ENCODE measurements at regions not wholly inside any gene's neighbourhood (a gene's known extent, or its start where the extent isn't known, plus 50 kb on each side); places are given as distances from the start of the nearest gene placed in this dataset.

DNA sequence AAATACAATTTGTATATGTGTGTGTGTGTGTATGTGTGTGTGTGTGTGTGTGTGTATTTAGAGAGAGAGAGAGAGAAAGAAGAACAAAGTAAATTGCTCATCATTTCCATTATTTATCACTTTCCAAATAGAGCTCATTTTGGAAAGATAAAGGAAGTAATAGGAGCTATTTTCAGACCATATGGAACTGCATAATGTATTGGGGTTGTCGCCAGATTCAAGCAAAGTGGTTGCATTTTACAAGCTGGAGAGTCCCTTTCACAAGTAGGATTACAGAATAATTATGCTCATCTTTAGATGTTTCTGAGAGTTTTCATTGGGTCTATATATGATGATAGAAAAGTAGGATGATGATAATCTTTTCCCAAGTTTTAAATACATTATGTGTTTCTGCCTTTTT is 842.7 kb upstream of the SLC10A2 start:
- no peaks in the 10 kb centered on the region for H3K36me3 Mint-ChIP-seq
- no peaks in the 10 kb centered on the region for H3K36me3 ChIP-seq (ENCODE audit: control insufficient read depth in 2 of 2, extremely low read depth in 1 of 2, insufficient read depth in 1 of 2, low read length in 1 of 2)
- H3K4me1 Mint-ChIP-seq = no peaks in the 10 kb centered on the region
- H3K4me1 ChIP-seq (ENCODE audit: control insufficient read depth in 1 of 2, extremely low read depth in 1 of 2, insufficient read depth in 2 of 2, low read length in 2 of 2) = no peaks in the 10 kb centered on the region
- no peak overlapping the region for H3K4me3 ChIP-seq (ENCODE audit: control insufficient read depth in 1 of 2, extremely low read depth in 1 of 2, low read length in 1 of 2)
- H3K27me3 Mint-ChIP-seq = no peaks in the 10 kb centered on the region
- no peak overlapping the region for H3K4me3 Mint-ChIP-seq
- no peak overlapping the region for H3K27ac ChIP-seq (ENCODE audit: low read length)
- H3K9me3 Mint-ChIP-seq = peaks cover 0 to 5% (median 3%) of the 10 kb centered on the region in 3 donors
- ATAC-seq (replicated peaks in 1 of 4) (no peak), DNase-seq (no peak)
- no peak overlapping the region for H3K27ac Mint-ChIP-seq
- no peaks in the 10 kb centered on the region for H3K27me3 ChIP-seq (replicated peaks in 1 of 2; ENCODE audit: control insufficient read depth in 2 of 2, extremely low read depth in 1 of 2, insufficient read depth in 2 of 2, low read length in 1 of 2)
- CTCF ChIA-PET = no interaction called here
- POLR2A ChIA-PET = interaction anchor here in 1 of 2 donors (0.6 kb wide), 1 partner anchor 25 kb away, joined by 4 read pairs; no protein-coding TSS in a partner anchor
- H3K9me3 ChIP-seq = no peaks in the 10 kb centered on the region
- 89% methylated on average over 1 of the region's 1 CpG for WGBS (ENCODE audit: insufficient coverage)

DNA sequence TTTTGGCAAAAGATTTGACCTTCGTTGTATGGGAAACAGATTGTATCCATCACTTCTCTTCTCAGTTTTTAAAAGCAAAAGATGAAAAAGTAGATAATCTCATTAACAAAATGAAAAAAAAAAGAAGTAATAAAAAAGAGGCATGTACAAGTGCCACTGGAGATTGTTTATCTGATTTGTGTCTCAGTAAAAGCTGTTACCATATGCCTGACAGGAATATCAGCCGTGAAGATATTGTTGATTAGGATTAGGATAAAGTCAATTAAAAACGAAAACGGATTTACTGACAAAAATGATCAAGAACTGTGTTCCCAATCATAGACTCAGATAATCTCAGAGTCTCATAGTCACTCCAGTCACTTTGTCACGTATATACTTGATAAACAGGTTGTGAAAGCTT is 842.1 kb upstream of the SLC10A2 start:
- H3K36me3 ChIP-seq (ENCODE audit: control insufficient read depth in 2 of 2, extremely low read depth in 1 of 2, insufficient read depth in 1 of 2, low read length in 1 of 2) = no peaks in the 10 kb centered on the region
- Mint-ChIP-seq H3K27ac (no peak overlapping the region), H3K4me1 (no peaks in the 10 kb centered on the region), H3K27me3 (no peaks in the 10 kb centered on the region), H3K4me3 (no peak overlapping the region), H3K36me3 (no peaks in the 10 kb centered on the region), H3K9me3 (peaks cover 0 to 5% (median 3%) of the 10 kb centered on the region in 3 donors)
- no peaks in the 10 kb centered on the region for H3K27me3 ChIP-seq (replicated peaks in 1 of 2; ENCODE audit: control insufficient read depth in 2 of 2, extremely low read depth in 1 of 2, insufficient read depth in 2 of 2, low read length in 1 of 2)
- no peak overlapping the region for H3K4me3 ChIP-seq (ENCODE audit: control insufficient read depth in 1 of 2, extremely low read depth in 1 of 2, low read length in 1 of 2)
- no CpG with 5 or more reads among the region's 5 CpGs for WGBS (ENCODE audit: insufficient coverage)
- DNase-seq (no peak), ATAC-seq (replicated peaks in 1 of 4) (no peak)
- H3K9me3 ChIP-seq = no peaks in the 10 kb centered on the region
- CTCF ChIA-PET = no interaction called here
- H3K27ac ChIP-seq (ENCODE audit: low read length) = no peak overlapping the region
- POLR2A ChIA-PET = no interaction called here
- no peaks in the 10 kb centered on the region for H3K4me1 ChIP-seq (ENCODE audit: control insufficient read depth in 1 of 2, extremely low read depth in 1 of 2, insufficient read depth in 2 of 2, low read length in 2 of 2)

DNA sequence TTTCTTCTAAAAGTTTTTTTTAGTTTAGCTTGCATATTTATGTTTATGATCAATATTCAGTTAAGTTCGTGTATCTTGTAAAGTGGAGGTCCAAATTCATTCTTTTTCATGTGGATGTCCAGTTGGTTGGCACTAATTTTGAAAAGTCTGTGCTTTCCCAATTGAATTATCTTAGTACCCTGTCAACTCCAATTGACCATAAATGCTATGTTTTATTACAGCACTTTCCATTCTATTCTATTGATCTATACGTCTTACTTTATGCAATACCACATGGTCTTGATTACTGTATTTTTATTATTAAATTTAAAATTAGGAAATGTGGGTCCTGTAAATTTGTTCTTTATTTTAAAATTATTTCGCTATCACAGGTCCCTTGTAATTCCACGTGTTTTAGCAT is 837.6 kb upstream of the SLC10A2 start:
- no peaks in the 10 kb centered on the region for H3K36me3 Mint-ChIP-seq
- peaks cover 3 to 10% (median 4%) of the 10 kb centered on the region in 3 donors for H3K9me3 Mint-ChIP-seq
- ATAC-seq (replicated peaks in 1 of 4) = no peak

DNA sequence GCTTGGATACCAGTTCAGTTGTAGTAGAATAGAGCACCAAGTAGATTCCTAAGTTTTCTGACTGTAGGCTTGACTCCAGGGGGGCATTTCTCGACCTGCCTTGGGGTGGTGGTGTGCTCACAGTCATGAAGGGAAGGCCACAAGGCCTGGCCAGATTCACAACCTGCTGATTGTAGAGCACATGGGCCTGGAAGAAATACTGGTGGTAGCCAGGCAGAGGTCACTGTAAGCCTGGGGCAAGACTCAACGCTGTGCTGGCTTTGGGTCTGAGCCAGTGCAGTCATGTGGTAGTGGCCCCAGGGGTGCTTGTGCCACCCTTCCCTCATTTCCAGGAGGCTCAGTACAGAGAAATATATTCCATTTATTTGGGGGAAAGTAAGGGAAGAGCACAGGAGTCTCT is 832.3 kb upstream of the SLC10A2 start:
- H3K27me3 ChIP-seq (replicated peaks in 1 of 2; ENCODE audit: control insufficient read depth in 2 of 2, extremely low read depth in 1 of 2, insufficient read depth in 2 of 2, low read length in 1 of 2) = no peaks in the 10 kb centered on the region
- Mint-ChIP-seq H3K4me3 (no peak overlapping the region), H3K27me3 (no peaks in the 10 kb centered on the region), H3K4me1 (no peaks in the 10 kb centered on the region), H3K36me3 (no peaks in the 10 kb centered on the region), H3K27ac (no peak overlapping the region), H3K9me3 (peaks cover 0 to 13% (median 8%) of the 10 kb centered on the region in 3 donors)
- ChIA-PET CTCF (interaction anchor here in 1 of 2 donors (0.5 kb wide), 1 partner anchor 1752 kb away, joined by 4 read pairs; no protein-coding TSS in a partner anchor), POLR2A (no interaction called here)
- no peaks in the 10 kb centered on the region for H3K9me3 ChIP-seq
- H3K4me3 ChIP-seq (ENCODE audit: control insufficient read depth in 1 of 2, extremely low read depth in 1 of 2, low read length in 1 of 2) = no peak overlapping the region
- H3K36me3 ChIP-seq (ENCODE audit: control insufficient read depth in 2 of 2, extremely low read depth in 1 of 2, insufficient read depth in 1 of 2, low read length in 1 of 2) = no peaks in the 10 kb centered on the region
- no peaks in the 10 kb centered on the region for H3K4me1 ChIP-seq (ENCODE audit: control insufficient read depth in 1 of 2, extremely low read depth in 1 of 2, insufficient read depth in 2 of 2, low read length in 2 of 2)
- no peak for DNase-seq
- ATAC-seq (replicated peaks in 1 of 4) = no peak
- WGBS (ENCODE audit: insufficient coverage) = 65% methylated on average over 2 of the region's 2 CpGs
- no peak overlapping the region for H3K27ac ChIP-seq (ENCODE audit: low read length)

More for the DNA sequence above, 837.6 kb upstream of the SLC10A2 start:
- Mint-ChIP-seq H3K27ac (no peak overlapping the region), H3K4me1 (no peaks in the 10 kb centered on the region), H3K27me3 (no peaks in the 10 kb centered on the region), H3K4me3 (no peak overlapping the region)
- DNase-seq = no peak
- WGBS (ENCODE audit: insufficient coverage) = no CpG with 5 or more reads among the region's 4 CpGs
- H3K27me3 ChIP-seq (replicated peaks in 1 of 2; ENCODE audit: control insufficient read depth in 2 of 2, extremely low read depth in 1 of 2, insufficient read depth in 2 of 2, low read length in 1 of 2) = no peaks in the 10 kb centered on the region
- no peaks in the 10 kb centered on the region for H3K9me3 ChIP-seq
- H3K4me3 ChIP-seq (ENCODE audit: control insufficient read depth in 1 of 2, extremely low read depth in 1 of 2, low read length in 1 of 2) = no peak overlapping the region
- CTCF ChIA-PET = no interaction called here
- POLR2A ChIA-PET = no interaction called here
- H3K4me1 ChIP-seq (ENCODE audit: control insufficient read depth in 1 of 2, extremely low read depth in 1 of 2, insufficient read depth in 2 of 2, low read length in 2 of 2) = no peaks in the 10 kb centered on the region
- no peaks in the 10 kb centered on the region for H3K36me3 ChIP-seq (ENCODE audit: control insufficient read depth in 2 of 2, extremely low read depth in 1 of 2, insufficient read depth in 1 of 2, low read length in 1 of 2)
- H3K27ac ChIP-seq (ENCODE audit: low read length) = no peak overlapping the region

DNA sequence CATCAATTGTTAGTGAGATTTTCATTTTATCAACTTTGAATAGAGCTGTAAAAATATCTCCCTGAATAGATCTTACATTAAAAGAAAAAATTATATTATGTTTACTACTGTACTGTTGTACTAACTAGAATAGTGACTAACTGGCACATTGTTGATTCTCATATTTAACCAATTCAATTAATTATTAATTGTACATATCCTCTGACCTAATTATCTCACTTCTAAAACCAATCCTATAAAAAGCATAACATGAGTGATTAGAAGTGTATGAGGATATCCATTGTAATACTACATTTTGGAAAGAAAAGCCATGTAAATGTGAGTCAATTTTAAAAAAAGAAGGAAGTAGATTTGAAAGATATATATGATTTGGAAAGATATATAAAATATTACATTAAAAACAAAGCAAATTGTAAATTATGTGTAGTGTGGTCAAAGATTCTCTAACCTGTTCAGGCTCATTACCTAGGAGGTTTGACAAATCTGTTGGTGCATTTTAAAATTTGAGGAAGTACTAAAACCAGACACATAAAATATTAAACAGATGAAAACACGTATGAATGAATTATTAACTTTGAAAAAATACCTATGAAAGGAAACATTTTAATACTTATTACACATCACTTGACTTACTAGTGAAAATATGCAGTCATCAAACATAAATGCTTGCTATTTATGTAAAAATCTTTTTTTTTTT is 829.8 kb upstream of the SLC10A2 start:
- Histone ChIP-seq H3K27me3 (replicated peaks in 1 of 2; ENCODE audit: control insufficient read depth in 2 of 2, extremely low read depth in 1 of 2, insufficient read depth in 2 of 2, low read length in 1 of 2) (no peaks in the 10 kb centered on the region), H3K36me3 (ENCODE audit: control insufficient read depth in 2 of 2, extremely low read depth in 1 of 2, insufficient read depth in 1 of 2, low read length in 1 of 2) (no peaks in the 10 kb centered on the region), H3K9me3 (no peaks in the 10 kb centered on the region), H3K4me3 (ENCODE audit: control insufficient read depth in 1 of 2, extremely low read depth in 1 of 2, low read length in 1 of 2) (no peak overlapping the region), H3K4me1 (ENCODE audit: control insufficient read depth in 1 of 2, extremely low read depth in 1 of 2, insufficient read depth in 2 of 2, low read length in 2 of 2) (no peaks in the 10 kb centered on the region), H3K27ac (ENCODE audit: low read length) (no peak overlapping the region)
- no CpG with 5 or more reads among the region's 1 CpG for WGBS (ENCODE audit: insufficient coverage)
- H3K9me3 Mint-ChIP-seq = peaks cover 0 to 13% (median 8%) of the 10 kb centered on the region in 3 donors
- CTCF ChIA-PET = no interaction called here
- POLR2A ChIA-PET = no interaction called here
- no peaks in the 10 kb centered on the region for H3K36me3 Mint-ChIP-seq
- no peak overlapping the region for H3K27ac Mint-ChIP-seq
- no peak overlapping the region for H3K4me3 Mint-ChIP-seq
- ATAC-seq (replicated peaks in 1 of 4) (no peak), DNase-seq (no peak)
- no peaks in the 10 kb centered on the region for H3K27me3 Mint-ChIP-seq
- no peaks in the 10 kb centered on the region for H3K4me1 Mint-ChIP-seq

DNA sequence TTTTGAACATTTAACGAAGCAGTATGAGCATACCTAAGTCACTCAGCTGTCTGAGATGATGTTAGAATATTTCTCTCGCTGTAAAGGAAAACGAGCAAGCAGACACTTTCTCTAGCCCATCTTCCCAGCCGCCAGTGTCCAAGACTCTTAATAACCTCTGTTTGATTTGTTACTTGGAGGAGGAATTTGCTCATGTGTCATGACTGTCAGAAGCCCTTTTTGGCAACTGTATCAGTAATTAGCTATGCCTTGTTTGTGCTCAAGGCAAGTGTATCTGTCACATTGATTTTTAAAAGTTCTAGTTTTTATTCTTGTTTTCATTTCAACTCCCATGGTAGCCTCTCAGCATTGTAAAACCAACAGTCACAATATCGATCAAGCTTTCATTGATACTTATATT is 828.4 kb upstream of the SLC10A2 start:
- Histone ChIP-seq H3K4me1 (ENCODE audit: control insufficient read depth in 1 of 2, extremely low read depth in 1 of 2, insufficient read depth in 2 of 2, low read length in 2 of 2) (no peaks in the 10 kb centered on the region), H3K27ac (ENCODE audit: low read length) (no peak overlapping the region), H3K27me3 (replicated peaks in 1 of 2; ENCODE audit: control insufficient read depth in 2 of 2, extremely low read depth in 1 of 2, insufficient read depth in 2 of 2, low read length in 1 of 2) (no peaks in the 10 kb centered on the region), H3K9me3 (no peaks in the 10 kb centered on the region), H3K36me3 (ENCODE audit: control insufficient read depth in 2 of 2, extremely low read depth in 1 of 2, insufficient read depth in 1 of 2, low read length in 1 of 2) (no peaks in the 10 kb centered on the region), H3K4me3 (ENCODE audit: control insufficient read depth in 1 of 2, extremely low read depth in 1 of 2, low read length in 1 of 2) (no peak overlapping the region)
- Mint-ChIP-seq H3K27me3 (no peaks in the 10 kb centered on the region), H3K4me1 (no peaks in the 10 kb centered on the region), H3K4me3 (no peak overlapping the region), H3K9me3 (peaks cover 0 to 8% (median 8%) of the 10 kb centered on the region in 3 donors), H3K27ac (no peak overlapping the region), H3K36me3 (no peaks in the 10 kb centered on the region)
- ChIA-PET POLR2A (no interaction called here), CTCF (no interaction called here)
- WGBS (ENCODE audit: insufficient coverage) = no CpG with 5 or more reads among the region's 5 CpGs
- ATAC-seq (replicated peaks in 1 of 4) (no peak), DNase-seq (no peak)
